HUDEP-2 (cell line): ENCODE measurements at regions not wholly inside any gene's neighbourhood (a gene's known extent, or its start where the extent isn't known, plus 50 kb on each side); places are given as distances from the start of the nearest gene placed in this dataset.

Source experiments
- DNase-seq, 76 experiments: peaks; one replicate each; lab custom pipeline; 2025; ENCODE audit not compliant: unreplicated experiment in 76 of 76; lab: John Stamatoyannopoulos, UW

DNA sequence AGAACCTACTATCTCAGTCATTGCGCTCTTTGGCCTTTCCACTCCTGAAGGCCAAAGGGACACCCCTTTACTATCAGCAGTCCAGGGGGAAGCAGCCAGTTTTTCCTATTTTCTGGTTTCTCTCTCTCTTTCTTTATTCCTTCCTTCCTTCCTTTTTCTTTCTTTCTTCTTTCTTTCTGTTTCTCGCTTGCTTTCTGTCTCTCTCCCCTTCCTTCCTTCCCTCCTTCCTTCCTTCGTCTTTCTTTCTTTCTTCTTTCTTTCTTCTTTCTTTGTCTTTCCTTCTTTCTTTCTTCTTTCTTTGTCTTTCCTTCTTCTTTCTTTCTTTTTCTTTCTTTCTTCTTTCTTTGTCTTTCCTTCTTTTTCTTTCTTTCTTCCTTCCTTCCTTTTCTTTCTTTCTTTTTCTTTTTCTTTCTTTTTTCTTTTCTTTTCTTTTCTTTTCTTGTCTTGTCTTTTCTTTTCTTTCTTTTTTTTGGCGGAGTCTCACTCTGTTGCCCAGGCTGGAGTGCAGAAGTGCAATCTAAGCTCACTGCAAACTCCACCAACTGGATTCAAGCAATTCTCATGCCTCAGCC is 64.9 kb upstream of the OTX2 start:
- DNase-seq, result no peak

GRCh38 chr14:56874375-56874774 is 64.1 kb upstream of the OTX2 start:
- peak in 11 of 76 experiments; percentile 1 to 30 (median 5) for DNase-seq

DNA sequence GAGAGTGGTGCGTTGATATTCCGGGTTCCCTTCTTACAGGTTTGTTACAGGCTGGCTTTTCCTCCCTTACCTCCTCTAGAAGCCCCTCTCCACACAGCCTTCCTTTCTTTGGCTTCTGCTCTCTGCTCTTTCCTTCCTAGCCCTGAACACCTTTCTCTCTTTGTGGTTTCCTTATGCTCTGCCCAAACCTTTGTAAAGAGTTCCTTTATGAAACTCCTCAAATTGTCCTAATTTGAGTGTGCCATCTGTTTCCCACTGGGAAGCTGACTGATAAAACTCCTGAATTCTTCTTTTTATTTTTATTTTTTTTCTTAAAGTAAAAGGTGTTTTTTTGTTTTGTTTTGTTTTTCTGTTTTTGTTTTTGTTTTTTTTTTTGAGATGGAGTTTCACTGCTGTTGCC is 60.1 kb upstream of the OTX2 start:
- DNase-seq, result no peak

GRCh38 chr14:56868660-56869059 is 58.4 kb upstream of the OTX2 start:
- no peak for DNase-seq

DNA sequence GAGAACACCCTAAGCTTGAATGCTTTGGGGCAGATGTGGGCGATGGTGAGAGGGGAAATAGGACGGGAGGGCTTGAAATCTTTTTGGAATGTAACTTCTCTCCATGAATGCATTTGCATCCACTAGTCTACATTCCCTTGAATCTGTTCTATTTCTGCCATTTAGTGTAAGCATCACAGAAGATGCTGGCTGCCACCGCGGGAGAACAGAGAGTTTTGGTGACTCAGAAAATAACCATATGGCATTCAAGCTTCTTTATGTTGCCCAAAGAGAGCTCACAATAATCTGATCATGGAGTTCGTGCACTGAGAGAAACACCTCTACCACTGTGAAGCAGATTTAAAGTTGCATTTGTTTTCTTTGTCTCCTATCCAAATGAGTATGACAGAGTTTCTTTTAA is 52.6 kb upstream of the OTX2 start:
- DNase-seq, result no peak

GRCh38 chr14:56860441-56860840 is 50.2 kb upstream of the OTX2 start:
- DNase-seq, result no peak
